MG63 (cell line): ENCODE measurements at regions not wholly inside any gene's neighbourhood (a gene's known extent, or its start where the extent isn't known, plus 50 kb on each side); places are given as distances from the start of the nearest gene placed in this dataset.

Experiments used
- DNase-seq: peaks from one replicate; pipeline ENCODE4 v3.0.0-alpha.2; 2020
- H3K27me3 ChIP-seq: fragments of 250-450 bp; sonication (Bioruptor Pico); 2 replicates; pipeline ENCODE4 v1.5.1; 2020; ENCODE audit warnings: mild to moderate bottlenecking, moderate library complexity
- H3K36me3 ChIP-seq: fragments of 250-450 bp; sonication (Bioruptor Pico); 2 replicates; pipeline ENCODE4 v1.5.1; 2020; ENCODE audit warnings: mild to moderate bottlenecking, moderate library complexity
- H3K4me3 ChIP-seq: fragments of 250-450 bp; sonication (Bioruptor Pico); 2 replicates; pipeline ENCODE4 v1.5.1; 2020; ENCODE audit warnings: mild to moderate bottlenecking, moderate library complexity
- H3K9me3 ChIP-seq: fragments of 250-450 bp; sonication (Bioruptor Pico); 2 replicates; pipeline ENCODE4 v1.5.1; 2020; ENCODE audit warnings: mild to moderate bottlenecking, moderate library complexity

DNA sequence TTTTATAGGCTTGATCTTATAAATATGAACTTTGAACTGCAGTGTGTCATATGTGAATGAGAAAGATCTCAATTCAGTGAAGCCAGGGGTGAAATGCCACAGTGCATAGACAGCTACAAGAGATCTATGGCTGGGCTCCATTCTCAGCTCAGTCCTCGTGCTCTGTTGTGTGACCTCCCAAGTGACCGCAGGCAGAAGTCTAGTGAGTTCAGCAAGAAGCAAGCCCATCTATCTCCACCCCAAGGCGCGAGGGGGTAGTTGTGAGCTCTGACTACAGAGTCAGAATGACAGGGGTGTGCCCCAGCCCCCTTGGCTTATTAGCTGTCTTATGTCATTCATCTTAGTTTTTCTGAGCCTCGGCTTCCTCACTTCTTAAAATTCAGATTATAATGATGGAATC is 378.3 kb downstream of the FBXW7 start:
- DNase-seq: no peak
- Histone ChIP-seq H3K27me3 (no peaks in the 10 kb centered on the region), H3K4me3 (no peak overlapping the region), H3K9me3 (no peaks in the 10 kb centered on the region), H3K36me3 (no peaks in the 10 kb centered on the region)

DNA sequence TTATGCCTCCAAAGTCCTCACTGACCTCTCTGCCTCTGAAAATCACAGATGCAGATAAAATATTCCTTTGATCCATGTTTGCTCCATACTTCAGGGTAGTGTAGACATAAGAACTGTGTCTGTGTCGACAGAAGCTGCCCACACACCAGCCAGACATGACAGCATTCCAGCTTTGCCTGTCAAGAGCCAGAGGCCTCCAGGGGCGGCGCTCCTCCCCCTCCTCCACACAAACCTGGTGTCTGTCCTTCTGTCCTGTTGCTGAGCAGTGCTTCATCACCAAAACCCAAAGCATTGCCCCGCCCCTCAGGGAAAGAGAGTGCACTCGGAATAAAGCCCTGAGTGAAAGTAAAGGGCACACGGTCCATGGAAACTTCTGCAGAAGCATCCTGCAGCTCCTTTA is 379.4 kb downstream of the FBXW7 start:
- Histone ChIP-seq H3K27me3 (no peaks in the 10 kb centered on the region), H3K4me3 (no peak overlapping the region), H3K36me3 (no peaks in the 10 kb centered on the region), H3K9me3 (no peaks in the 10 kb centered on the region)
- DNase-seq: no peak

DNA sequence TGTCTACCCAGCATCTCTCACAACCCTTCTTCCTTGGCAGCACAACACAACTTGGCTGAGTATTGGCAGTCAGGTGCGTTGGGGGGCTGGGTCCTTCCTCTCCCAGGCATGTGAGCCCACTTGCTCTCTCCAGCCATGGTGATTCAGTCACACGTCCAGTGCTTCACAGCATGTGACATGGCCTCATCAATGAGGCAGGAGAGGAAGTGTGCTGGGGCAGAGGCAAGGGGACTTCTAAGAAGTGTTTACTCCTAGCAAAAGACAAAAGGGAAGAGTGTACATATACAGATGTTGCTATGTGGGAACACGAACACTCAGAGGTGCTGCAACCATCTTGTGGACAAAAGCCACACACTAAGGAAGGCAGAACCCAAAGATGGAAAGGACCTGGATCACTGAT is 380.8 kb downstream of the FBXW7 start:
- H3K27me3 ChIP-seq: no peaks in the 10 kb centered on the region

DNA sequence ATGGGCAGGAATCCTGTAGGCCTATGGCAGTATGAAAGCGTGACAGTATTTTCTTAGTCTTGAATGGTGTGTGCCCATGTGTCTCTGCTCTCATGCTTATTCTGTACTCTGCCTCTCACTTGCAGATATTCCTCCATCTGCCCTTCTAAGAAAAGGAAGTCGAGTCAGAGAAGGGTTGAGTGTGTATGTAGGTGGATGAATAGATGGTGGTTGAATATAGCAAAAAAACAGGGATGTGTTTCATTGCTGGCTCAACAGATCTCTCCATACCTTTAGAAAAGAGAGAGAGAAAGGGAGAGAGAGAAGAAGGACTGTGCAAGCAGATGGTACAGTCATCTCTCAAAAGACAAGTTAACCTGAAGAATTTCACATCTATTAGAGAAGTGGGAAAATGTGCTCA is 381.5 kb downstream of the FBXW7 start:
- no peaks in the 10 kb centered on the region for H3K27me3 ChIP-seq
- no peak overlapping the region for H3K4me3 ChIP-seq
- no peak for DNase-seq

More for the DNA sequence above, 380.8 kb downstream of the FBXW7 start:
- no peaks in the 10 kb centered on the region for H3K36me3 ChIP-seq
- no peak for DNase-seq
- H3K4me3 ChIP-seq: no peak overlapping the region
- H3K9me3 ChIP-seq: no peaks in the 10 kb centered on the region

DNA sequence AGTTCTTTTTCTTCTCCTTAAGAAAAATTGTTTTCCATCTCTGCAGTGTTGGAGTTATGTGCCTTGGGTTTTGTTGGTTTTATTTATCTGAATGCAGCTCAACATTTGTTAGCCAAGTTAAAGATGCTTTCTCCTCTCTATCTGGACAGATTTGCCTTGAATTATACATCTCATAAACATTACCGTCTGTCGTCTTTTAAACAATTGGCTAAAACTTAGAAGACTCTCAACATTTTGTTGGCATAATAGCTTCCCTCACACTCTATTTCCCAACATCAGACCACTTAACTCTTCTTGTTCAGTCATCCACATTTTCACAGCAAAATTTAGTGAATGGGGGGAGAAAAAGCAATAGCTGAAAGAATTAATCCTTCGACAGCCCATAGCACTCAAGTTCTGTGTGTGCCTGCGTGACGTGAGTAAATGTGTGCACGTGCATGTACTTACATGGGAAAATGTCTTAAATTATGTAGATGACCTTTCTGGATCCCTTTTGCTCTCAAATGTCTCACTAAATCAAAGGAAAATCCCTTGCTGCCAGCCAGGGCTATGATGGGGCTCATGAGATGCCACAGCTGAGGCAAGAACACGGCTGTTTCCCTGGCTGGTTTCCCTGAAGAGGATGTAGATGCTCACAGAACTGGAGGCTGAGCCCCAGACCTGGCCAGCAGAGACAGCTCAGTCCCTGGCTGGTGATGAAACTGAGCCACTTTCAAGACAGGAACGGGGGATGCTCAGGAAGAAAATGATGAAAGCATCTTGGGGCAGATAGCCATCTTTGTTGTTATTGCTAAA is 382.2 kb downstream of the FBXW7 start:
- DNase-seq: no peak
- H3K9me3 ChIP-seq: no peaks in the 10 kb centered on the region
- no peaks in the 10 kb centered on the region for H3K36me3 ChIP-seq
- no peaks in the 10 kb centered on the region for H3K27me3 ChIP-seq
- no peak overlapping the region for H3K4me3 ChIP-seq

More for the DNA sequence above, 381.5 kb downstream of the FBXW7 start:
- no peaks in the 10 kb centered on the region for H3K36me3 ChIP-seq
- H3K9me3 ChIP-seq: no peaks in the 10 kb centered on the region

- H3K36me3 ChIP-seq: no peaks in the 10 kb centered on the region
- no peak overlapping the region for H3K4me3 ChIP-seq
- H3K9me3 ChIP-seq: peaks cover 7% of the 10 kb centered on the region; the same call in 1 of the 2 replicates
- no peak for DNase-seq
- no peaks in the 10 kb centered on the region for H3K27me3 ChIP-seq
Measured at GRCh38 chr4:152150214-152150613, 385.7 kb downstream of the FBXW7 start.

DNA sequence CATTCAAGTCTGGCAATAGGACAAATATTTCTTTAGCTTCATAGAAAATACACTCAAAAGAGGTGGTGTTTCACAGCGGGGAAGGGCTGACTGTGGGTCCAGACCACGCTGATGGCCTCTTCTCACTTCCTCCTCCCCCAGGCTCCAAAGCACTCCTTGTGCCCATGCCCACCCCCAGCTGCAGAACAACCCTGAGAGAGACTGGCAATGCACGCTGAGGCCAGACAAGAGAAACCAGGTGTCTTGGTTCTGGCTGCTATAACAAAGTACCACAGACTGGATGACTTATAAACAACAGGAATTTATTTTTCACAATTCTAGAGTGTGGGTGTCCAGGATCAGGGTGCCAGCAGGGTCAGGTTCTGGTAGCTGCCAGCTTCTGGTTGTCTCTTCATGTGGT is 386.1 kb downstream of the FBXW7 start:
- H3K4me3 ChIP-seq: no peak overlapping the region
- H3K27me3 ChIP-seq: no peaks in the 10 kb centered on the region
- peaks cover 7% of the 10 kb centered on the region; the same call in 1 of the 2 replicates for H3K9me3 ChIP-seq
- no peaks in the 10 kb centered on the region for H3K36me3 ChIP-seq
- no peak for DNase-seq

DNA sequence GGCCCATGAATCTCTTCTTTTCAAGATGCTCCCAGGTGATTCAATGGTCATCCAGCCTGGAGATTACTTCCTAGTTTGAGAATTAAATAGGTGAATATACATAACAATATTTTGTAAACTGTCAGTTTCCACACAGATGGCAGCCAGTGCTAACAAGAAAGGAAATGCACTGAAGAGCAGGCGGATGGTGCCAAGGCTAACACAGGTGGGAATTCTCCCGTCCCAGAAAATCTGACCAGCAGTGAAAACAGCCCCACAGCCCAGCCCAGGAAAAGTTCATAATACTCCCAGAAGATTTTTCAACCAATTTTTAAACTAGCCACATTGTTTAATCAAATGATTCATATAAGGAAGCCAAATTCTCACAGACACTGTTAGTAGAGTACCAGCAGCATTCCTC is 387.2 kb upstream of the GATB start:
- peaks cover 7% of the 10 kb centered on the region; the same call in 1 of the 2 replicates for H3K9me3 ChIP-seq
- H3K36me3 ChIP-seq: no peaks in the 10 kb centered on the region
- no peaks in the 10 kb centered on the region for H3K27me3 ChIP-seq
- H3K4me3 ChIP-seq: no peak overlapping the region
- no peak for DNase-seq

- no peaks in the 10 kb centered on the region for H3K36me3 ChIP-seq
- H3K27me3 ChIP-seq: no peaks in the 10 kb centered on the region
- peaks cover 7% of the 10 kb centered on the region; the same call in 1 of the 2 replicates for H3K9me3 ChIP-seq
- DNase-seq: no peak
- H3K4me3 ChIP-seq: no peak overlapping the region
Measured at GRCh38 chr4:152146244-152146643, 385.4 kb upstream of the GATB start.

DNA sequence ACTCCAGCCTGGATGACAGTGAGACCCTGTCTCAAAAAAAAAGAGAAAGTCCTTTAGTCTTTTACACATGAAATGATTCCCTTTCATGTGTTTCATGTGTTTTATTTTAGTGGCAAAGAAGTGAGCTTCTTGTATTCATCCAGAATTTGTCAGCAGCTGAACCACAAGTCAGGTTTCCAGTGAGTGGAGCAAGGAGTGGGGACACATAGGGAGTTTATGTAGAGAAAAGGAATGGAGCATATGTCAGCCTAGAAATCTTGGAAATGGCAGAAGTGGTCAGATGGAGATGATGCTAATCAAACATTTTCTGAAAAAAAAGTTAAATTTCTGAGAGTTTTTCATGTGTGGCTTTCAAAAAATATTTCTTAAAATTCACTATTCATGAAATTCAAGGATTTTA is 383.0 kb upstream of the GATB start:
- peaks cover 7% of the 10 kb centered on the region; the same call in 1 of the 2 replicates for H3K9me3 ChIP-seq
- no peak overlapping the region for H3K4me3 ChIP-seq
- H3K27me3 ChIP-seq: no peaks in the 10 kb centered on the region
- no peaks in the 10 kb centered on the region for H3K36me3 ChIP-seq
- DNase-seq: no peak

- Histone ChIP-seq H3K27me3 (no peaks in the 10 kb centered on the region), H3K4me3 (no peak overlapping the region), H3K36me3 (no peaks in the 10 kb centered on the region), H3K9me3 (no peaks in the 10 kb centered on the region)
- DNase-seq: no peak
Measured at GRCh38 chr4:152138451-152138850, 377.6 kb upstream of the GATB start.

DNA sequence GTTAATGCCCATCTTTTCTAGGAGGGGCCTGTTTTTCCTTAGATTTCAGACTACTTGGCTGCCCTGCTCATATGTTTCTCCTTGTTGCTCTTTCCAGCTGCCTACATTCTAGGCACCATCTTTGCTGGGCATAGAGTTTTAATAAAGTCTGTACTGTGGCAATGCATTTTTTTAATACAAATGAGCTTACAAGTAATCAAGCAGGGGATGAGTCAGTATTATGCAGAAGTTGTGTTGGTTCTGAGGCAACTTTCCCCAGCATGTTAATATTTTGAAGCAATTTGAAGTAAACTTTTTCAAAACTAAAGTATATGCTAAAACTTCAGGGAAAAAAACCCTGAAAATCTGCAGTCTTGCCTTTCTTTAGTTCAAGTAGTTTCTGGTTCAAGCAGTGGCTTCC is 372.0 kb upstream of the GATB start:
- H3K36me3 ChIP-seq: no peaks in the 10 kb centered on the region
- no peaks in the 10 kb centered on the region for H3K27me3 ChIP-seq

GRCh38 chr4:152128356-152128755 is 367.5 kb upstream of the GATB start:
- Histone ChIP-seq H3K9me3 (no peaks in the 10 kb centered on the region), H3K27me3 (no peaks in the 10 kb centered on the region), H3K36me3 (no peaks in the 10 kb centered on the region), H3K4me3 (no peak overlapping the region)
- DNase-seq: no peak

More for the DNA sequence above, 372.0 kb upstream of the GATB start:
- H3K9me3 ChIP-seq: no peaks in the 10 kb centered on the region
- no peak for DNase-seq
- H3K4me3 ChIP-seq: no peak overlapping the region

DNA sequence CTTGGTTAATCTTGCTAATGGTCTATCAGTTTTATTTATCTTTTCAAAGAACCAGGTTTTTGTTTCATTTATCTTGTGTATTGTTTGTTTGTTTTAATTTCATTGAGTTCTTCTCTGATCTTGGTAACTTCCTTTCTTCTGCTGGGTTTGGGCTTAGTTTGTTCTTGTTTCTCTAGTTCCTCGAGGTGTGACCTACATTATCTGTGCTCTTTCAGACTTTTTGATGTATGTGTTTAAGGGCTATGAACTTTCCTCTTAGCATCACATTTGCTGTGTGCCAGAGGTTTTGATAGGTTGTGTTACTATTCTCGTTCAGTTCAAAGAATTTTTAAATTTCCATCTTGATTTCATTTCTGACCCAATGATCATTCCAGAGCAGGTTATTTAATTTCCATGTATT is 365.4 kb upstream of the GATB start:
- Histone ChIP-seq H3K27me3 (no peaks in the 10 kb centered on the region), H3K9me3 (no peaks in the 10 kb centered on the region), H3K4me3 (no peak overlapping the region), H3K36me3 (no peaks in the 10 kb centered on the region)
- DNase-seq: no peak

DNA sequence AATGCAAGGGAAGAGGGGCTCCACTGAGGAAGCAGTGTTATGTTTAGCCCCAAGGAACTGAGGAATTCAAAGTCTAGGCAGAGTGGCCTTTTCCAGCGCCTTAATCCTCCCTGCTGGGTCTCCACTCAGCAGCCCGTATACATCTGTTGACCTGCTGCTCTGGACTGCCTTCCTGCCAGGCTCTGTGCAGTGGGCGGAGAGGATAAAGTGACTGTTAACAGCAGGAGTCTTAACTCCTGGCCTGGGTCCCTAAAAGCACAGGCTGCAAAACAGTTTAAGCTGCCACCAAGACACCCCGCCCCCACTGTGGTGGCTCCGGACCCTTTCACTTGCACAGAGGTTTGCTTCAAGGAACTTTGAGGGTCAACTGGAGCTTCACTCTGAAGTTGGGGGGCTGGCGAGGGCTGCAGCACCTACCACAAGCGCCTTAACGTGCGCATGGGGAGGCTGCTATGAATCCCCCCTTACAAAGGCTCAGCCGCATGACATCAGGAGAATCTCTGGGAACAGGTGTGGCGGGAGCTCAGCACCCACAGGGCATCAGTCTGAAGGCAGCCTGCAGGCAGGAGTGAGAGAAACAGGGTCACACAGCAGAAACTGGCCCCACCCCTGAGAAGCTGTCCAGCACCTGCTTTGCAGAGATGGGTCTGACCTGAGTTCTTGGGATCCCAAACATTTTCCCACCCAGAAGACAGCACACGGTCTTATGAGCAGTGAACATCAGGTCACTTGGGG is 358.2 kb upstream of the GATB start:
- Histone ChIP-seq H3K36me3 (no peaks in the 10 kb centered on the region), H3K4me3 (no peak overlapping the region), H3K9me3 (no peaks in the 10 kb centered on the region), H3K27me3 (no peaks in the 10 kb centered on the region)
- DNase-seq: peak; percentile 45

DNA sequence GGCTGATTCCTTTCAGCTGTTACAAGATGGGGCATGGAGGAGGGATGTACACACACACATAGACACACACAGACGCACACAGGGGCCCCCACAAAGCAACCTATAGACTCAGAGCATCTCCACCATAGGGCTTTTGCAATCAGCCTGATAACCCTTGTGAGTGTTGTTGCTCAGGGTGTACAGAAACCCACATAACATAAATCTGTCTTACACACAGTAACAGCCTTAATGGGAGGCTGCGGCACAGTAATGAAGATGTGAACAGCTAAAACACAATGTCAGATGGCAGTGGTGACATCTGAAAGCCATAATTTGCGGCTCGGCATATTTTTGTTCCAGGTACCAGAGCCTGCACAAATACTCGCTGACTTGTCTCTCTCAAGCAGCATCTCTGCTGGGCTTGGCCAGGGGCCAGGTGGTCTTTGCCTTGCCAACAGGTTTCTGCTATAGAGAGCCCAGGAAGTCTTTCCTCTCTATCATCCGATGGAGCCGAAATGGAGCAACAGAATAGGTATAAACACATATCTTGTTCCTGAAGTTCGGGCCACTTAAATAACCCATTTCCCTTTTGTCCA is 357.2 kb upstream of the GATB start:
- H3K36me3 ChIP-seq: no peaks in the 10 kb centered on the region
- H3K27me3 ChIP-seq: no peaks in the 10 kb centered on the region
- no peak for DNase-seq
- no peak overlapping the region for H3K4me3 ChIP-seq
- H3K9me3 ChIP-seq: no peaks in the 10 kb centered on the region

DNA sequence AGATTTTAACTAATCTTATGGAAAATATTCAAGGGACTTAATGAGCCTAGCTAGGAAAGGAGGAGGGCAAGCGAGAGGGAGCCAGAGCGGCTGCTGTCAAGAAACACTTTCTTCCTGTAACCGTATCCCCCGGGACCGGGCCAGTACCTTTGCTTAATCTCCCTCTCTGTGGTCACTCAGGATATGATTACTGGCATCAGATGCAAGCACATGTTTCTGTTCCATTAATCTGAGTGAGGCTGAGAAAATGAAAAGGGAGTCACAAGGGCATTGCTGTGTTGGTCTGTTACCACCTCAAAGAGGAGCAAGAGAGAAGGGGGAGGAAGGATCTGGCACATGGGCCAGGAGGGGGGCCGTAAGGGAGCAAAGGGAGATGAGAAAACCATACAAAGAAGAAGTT is 356.7 kb upstream of the GATB start:
- Histone ChIP-seq H3K36me3 (no peaks in the 10 kb centered on the region), H3K27me3 (no peaks in the 10 kb centered on the region), H3K9me3 (no peaks in the 10 kb centered on the region), H3K4me3 (no peak overlapping the region)
- no peak for DNase-seq
